ENCODE measurements at regions not wholly inside any gene's neighbourhood (a gene's known extent, or its start where the extent isn't known, plus 50 kb on each side); places are given as distances from the start of the nearest gene placed in this dataset.

DNA sequence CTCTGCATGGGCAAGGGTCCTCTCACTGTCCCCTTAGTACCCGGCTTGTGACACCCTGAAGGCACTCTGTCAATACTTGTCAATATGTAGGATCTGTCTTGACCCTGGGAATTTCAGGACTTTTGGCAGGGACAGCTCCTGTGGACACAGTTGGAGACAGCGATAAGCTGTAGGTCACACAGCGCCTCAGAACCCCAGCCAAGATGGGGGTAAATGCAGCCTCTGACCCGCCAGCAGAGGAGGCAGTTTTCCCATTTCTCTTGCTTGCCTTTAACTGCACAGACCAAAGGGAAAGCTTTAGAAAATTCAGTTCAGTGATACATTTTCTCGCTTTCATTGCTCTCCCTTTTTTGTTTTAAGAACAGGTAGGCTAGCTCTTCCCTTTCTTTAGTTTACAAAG is 54.8 kb upstream of the KLHL29 start (continued):
- TF ChIP-seq, protein P1, sequence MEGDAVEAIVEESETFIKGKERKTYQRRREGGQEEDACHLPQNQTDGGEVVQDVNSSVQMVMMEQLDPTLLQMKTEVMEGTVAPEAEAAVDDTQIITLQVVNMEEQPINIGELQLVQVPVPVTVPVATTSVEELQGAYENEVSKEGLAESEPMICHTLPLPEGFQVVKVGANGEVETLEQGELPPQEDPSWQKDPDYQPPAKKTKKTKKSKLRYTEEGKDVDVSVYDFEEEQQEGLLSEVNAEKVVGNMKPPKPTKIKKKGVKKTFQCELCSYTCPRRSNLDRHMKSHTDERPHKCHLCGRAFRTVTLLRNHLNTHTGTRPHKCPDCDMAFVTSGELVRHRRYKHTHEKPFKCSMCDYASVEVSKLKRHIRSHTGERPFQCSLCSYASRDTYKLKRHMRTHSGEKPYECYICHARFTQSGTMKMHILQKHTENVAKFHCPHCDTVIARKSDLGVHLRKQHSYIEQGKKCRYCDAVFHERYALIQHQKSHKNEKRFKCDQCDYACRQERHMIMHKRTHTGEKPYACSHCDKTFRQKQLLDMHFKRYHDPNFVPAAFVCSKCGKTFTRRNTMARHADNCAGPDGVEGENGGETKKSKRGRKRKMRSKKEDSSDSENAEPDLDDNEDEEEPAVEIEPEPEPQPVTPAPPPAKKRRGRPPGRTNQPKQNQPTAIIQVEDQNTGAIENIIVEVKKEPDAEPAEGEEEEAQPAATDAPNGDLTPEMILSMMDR (IDR thresholded peaks at IDR 0.05), result peak; percentile 18; the same call in 1 of the 3 replicates
- TF ChIP-seq, protein P2, sequence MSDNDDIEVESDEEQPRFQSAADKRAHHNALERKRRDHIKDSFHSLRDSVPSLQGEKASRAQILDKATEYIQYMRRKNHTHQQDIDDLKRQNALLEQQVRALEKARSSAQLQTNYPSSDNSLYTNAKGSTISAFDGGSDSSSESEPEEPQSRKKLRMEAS (IDR thresholded peaks at IDR 0.05), result no peak
- TF ChIP-seq ZFP36 (IDR thresholded peaks at IDR 0.05; ENCODE audit: borderline replicate concordance, partially characterized antibody), result peak; percentile 7
- TF ChIP-seq, protein P3, sequence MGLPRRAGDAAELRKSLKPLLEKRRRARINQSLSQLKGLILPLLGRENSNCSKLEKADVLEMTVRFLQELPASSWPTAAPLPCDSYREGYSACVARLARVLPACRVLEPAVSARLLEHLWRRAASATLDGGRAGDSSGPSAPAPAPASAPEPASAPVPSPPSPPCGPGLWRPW (IDR thresholded peaks at IDR 0.05), result no peak
- no peak for TF ChIP-seq EHF (CRISPR knock-in tag; IDR thresholded peaks at IDR 0.05)
- TF ChIP-seq CHD4 (IDR thresholded peaks at IDR 0.05; ENCODE audit: borderline replicate concordance), result no peak
- TF ChIP-seq MAFK (IDR thresholded peaks at IDR 0.05; ENCODE audit: partially characterized antibody), result no peak
- no peak for TF ChIP-seq HOXB5 (CRISPR knock-in tag; IDR thresholded peaks at IDR 0.05)
- no peak for TF ChIP-seq ZNF302 (CRISPR knock-in tag; IDR thresholded peaks at IDR 0.05)
- no peak for TF ChIP-seq RCOR1 (IDR thresholded peaks at IDR 0.05; ENCODE audit: low read depth, low read length)
- TF ChIP-seq, protein P4, sequence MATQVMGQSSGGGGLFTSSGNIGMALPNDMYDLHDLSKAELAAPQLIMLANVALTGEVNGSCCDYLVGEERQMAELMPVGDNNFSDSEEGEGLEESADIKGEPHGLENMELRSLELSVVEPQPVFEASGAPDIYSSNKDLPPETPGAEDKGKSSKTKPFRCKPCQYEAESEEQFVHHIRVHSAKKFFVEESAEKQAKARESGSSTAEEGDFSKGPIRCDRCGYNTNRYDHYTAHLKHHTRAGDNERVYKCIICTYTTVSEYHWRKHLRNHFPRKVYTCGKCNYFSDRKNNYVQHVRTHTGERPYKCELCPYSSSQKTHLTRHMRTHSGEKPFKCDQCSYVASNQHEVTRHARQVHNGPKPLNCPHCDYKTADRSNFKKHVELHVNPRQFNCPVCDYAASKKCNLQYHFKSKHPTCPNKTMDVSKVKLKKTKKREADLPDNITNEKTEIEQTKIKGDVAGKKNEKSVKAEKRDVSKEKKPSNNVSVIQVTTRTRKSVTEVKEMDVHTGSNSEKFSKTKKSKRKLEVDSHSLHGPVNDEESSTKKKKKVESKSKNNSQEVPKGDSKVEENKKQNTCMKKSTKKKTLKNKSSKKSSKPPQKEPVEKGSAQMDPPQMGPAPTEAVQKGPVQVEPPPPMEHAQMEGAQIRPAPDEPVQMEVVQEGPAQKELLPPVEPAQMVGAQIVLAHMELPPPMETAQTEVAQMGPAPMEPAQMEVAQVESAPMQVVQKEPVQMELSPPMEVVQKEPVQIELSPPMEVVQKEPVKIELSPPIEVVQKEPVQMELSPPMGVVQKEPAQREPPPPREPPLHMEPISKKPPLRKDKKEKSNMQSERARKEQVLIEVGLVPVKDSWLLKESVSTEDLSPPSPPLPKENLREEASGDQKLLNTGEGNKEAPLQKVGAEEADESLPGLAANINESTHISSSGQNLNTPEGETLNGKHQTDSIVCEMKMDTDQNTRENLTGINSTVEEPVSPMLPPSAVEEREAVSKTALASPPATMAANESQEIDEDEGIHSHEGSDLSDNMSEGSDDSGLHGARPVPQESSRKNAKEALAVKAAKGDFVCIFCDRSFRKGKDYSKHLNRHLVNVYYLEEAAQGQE (IDR thresholded peaks at IDR 0.05), result peak; percentile 90
- TF ChIP-seq MYC (IDR thresholded peaks at IDR 0.05; ENCODE audit: borderline replicate concordance, low read length), result no peak
- TF ChIP-seq FOSB (CRISPR knock-in tag; IDR thresholded peaks at IDR 0.05), result no peak
- no peak for TF ChIP-seq MAZ (IDR thresholded peaks at IDR 0.05; ENCODE audit: borderline replicate concordance, low read depth, low read length)
- TF ChIP-seq NPAS2 (CRISPR knock-in tag; IDR thresholded peaks at IDR 0.05; ENCODE audit: borderline replicate concordance), result no peak
- TF ChIP-seq, protein P5, sequence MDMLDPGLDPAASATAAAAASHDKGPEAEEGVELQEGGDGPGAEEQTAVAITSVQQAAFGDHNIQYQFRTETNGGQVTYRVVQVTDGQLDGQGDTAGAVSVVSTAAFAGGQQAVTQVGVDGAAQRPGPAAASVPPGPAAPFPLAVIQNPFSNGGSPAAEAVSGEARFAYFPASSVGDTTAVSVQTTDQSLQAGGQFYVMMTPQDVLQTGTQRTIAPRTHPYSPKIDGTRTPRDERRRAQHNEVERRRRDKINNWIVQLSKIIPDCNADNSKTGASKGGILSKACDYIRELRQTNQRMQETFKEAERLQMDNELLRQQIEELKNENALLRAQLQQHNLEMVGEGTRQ (IDR thresholded peaks at IDR 0.05), result no peak
- TF ChIP-seq, protein P6, sequence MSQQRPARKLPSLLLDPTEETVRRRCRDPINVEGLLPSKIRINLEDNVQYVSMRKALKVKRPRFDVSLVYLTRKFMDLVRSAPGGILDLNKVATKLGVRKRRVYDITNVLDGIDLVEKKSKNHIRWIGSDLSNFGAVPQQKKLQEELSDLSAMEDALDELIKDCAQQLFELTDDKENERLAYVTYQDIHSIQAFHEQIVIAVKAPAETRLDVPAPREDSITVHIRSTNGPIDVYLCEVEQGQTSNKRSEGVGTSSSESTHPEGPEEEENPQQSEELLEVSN (IDR thresholded peaks at IDR 0.05; ENCODE audit: borderline replicate concordance, low read depth), result no peak
- TF ChIP-seq RAD21 (conservative IDR thresholded peaks at IDR 0.05 in 1 of 2, IDR thresholded peaks at IDR 0.05 in 1 of 2), result peak; percentile 33 to 46; a peak in 4 of 5 replicates
- no peak for TF ChIP-seq POLR2AphosphoS2 (conservative IDR thresholded peaks at IDR 0.05; ENCODE audit: low read length)
- TF ChIP-seq CEBPB (IDR thresholded peaks at IDR 0.05), result no peak
- no peak for TF ChIP-seq CBX8 (IDR thresholded peaks at IDR 0.05)
- TF ChIP-seq EHMT2 (IDR thresholded peaks at IDR 0.05; ENCODE audit: low read depth), result 0 out of 2 replicates have a peak, but pooled peaks have one; percentile 49
- no peak for TF ChIP-seq RARB (CRISPR knock-in tag; IDR thresholded peaks at IDR 0.05)

Small RNA genes lying in the stretch of these regions (small RNA-seq; reads per million reads assigned to genes)
- 0 reads per million in 6 experiments for gene AC099799.1
- 0 reads per million in 6 experiments for gene RN7SL117P
- gene RNA5SP87, result 0 to 1.0 (median 0) reads per million in 6 experiments
